AG04449 (cell line): ENCODE measurements at regions not wholly inside any gene's neighbourhood (a gene's known extent, or its start where the extent isn't known, plus 50 kb on each side); places are given as distances from the start of the nearest gene placed in this dataset.
A peak's percentile ranks its signal among the peaks of the same experiment; 100 is the strongest.
"Not testable (repeated sequence)": the region's sequence is repeated elsewhere in the genome, so short reads cannot be mapped to it uniquely, and the experiment has no call there.

Experiments
- CTCF ChIA-PET: fragments of 350-600 bp; formaldehyde crosslinking; extraction: SDS; loops from one replicate; lab custom pipeline; 2021; ENCODE audit warnings: antibody characterized with exemption; lab: Yijun Ruan, JAX
- POLR2A ChIA-PET: fragments of 400-600, 350-600 bp; formaldehyde crosslinking; extraction: SDS; loops from one replicate; lab custom pipeline; 2020; ENCODE audit warnings: antibody characterized with exemption, inconsistent platforms; lab: Yijun Ruan, JAX
- DNase-seq: peaks from one replicate; pipeline ENCODE4 v3.0.0-alpha.2; 2010; ENCODE audit warnings: low read depth, low spot score
- H3K4me3 ChIP-seq: 2 replicates; pipeline ENCODE4 v1.5.1; 2011; ENCODE audit warnings: low read depth, mild to moderate bottlenecking, control low read depth, low read length
- TF ChIP-seq, protein P1 (sequence below): IDR thresholded peaks from one replicate; pipeline ENCODE4 v1.5.1; 2011; ENCODE audit warnings: mild to moderate bottlenecking, moderate library complexity, low read length, control low read depth, inconsistent platforms; ENCODE audit not compliant: insufficient read depth; ENCODE audit errors: missing control alignments

DNA sequence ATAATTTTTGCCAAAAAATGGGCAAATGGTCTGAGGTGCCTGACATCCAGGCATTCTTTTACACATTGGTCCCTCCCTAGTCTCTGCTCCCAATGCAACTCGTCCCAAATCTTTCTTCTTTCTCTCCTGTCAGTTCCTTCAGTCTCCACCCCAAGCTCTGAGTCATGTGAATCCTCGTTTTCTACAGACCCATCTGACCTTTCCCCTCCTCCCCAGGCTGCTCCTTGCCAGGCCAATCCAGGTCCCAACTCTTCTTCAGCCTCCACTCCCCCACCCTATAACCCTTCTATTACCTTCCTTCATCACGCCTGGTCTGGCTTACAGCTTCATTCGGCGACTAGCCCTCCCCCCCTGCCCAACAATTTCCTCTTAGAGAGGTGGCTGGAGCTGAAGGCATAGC, 55.3 kb downstream of the BBS10 start:
- CTCF ChIA-PET, DNase-seq, POLR2A ChIA-PET, H3K4me3 ChIP-seq: not testable (repeated sequence)

DNA sequence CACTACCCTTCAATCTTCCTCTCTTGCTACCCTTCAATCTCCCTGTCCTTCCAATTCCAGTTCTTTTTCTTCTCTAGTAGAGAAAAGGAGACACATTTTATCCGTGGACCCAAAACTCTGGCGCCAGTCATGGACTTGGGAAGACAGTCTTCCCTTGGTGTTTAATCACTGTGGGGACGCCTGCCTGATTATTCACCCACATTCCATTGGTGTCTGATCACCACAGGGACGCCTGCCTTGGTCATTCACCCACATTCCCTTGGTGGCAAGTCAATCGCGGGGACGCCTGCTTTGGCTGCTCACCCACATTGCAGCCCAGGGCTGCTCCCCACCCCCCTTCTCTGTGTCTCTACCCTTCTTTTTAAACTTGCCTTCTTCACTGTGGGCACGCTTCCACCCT, 55.9 kb downstream of the BBS10 start:
- CTCF ChIA-PET = interaction anchor here (0.8 kb wide), 1 partner anchor 21 kb away, joined by 3 read pairs; no protein-coding TSS in a partner anchor
- DNase-seq, H3K4me3 ChIP-seq, POLR2A ChIA-PET: not testable (repeated sequence)

DNA sequence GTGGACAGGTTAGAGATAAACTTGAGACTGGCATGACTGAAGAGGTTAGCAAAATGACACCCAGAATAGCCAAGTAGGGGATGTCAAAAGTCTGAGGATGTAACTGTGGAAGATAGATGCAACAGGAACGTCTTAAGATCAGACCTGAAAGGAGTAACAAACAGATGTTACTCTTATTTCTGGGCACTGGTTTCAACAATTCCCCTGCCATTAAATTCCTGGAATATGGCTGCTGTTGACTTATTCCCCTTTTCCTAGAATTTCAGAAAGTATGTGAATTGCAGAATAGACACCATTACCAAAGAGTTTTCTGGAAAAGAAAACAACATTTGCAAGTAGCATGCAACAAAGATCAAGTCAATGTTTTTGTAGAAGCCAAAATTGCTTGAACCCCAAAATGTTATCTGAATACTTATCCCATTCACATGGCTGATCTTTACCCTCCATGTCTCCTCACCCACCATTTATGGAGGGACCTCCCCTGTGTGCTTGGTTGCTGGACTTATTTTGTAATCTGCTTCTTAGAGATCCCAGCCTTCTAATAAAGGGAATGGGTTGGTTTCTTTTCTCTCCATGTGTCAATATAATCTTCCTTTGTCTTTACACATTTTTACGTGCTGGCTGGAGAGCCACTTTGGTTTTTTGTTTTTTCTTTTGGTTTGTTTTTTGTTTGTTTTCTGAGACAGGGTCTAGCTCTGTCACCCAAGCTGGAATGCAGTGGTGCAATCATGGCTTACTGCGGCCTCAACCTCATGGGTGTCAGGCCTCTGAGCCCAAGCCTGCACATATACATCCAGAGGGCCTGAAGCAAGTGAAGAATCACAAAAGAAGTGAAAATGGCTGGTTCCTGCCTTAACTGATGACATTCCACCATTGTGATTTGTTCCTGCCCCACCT, 57.0 kb downstream of the BBS10 start:
- ChIA-PET CTCF (interaction anchor here (0.8 kb wide), 1 partner anchor 20 kb away, joined by 3 read pairs; no protein-coding TSS in a partner anchor), POLR2A (no interaction called here)
- no peak overlapping the region for H3K4me3 ChIP-seq
- TF ChIP-seq, protein P1, sequence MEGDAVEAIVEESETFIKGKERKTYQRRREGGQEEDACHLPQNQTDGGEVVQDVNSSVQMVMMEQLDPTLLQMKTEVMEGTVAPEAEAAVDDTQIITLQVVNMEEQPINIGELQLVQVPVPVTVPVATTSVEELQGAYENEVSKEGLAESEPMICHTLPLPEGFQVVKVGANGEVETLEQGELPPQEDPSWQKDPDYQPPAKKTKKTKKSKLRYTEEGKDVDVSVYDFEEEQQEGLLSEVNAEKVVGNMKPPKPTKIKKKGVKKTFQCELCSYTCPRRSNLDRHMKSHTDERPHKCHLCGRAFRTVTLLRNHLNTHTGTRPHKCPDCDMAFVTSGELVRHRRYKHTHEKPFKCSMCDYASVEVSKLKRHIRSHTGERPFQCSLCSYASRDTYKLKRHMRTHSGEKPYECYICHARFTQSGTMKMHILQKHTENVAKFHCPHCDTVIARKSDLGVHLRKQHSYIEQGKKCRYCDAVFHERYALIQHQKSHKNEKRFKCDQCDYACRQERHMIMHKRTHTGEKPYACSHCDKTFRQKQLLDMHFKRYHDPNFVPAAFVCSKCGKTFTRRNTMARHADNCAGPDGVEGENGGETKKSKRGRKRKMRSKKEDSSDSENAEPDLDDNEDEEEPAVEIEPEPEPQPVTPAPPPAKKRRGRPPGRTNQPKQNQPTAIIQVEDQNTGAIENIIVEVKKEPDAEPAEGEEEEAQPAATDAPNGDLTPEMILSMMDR = no peak
- DNase-seq = no peak

DNA sequence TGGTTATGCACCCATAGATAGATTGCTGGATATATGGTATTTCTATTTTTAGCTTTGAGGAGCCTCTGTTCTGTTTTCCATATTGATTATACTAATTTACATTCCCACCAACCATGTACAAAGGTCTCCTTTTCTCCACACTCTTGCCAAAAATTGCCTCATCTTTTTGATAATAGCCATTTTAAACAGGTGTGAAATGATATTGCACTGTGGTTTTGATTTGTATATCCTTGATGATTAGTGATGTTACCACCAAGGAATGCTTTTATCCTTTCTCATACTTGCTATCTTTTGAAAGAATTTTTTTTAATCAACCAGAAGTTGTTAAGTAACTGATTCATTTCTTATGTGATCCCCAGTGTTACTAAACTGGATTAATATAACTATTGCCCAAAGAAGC, 60.0 kb downstream of the BBS10 start:
- POLR2A ChIA-PET = no interaction called here

DNA sequence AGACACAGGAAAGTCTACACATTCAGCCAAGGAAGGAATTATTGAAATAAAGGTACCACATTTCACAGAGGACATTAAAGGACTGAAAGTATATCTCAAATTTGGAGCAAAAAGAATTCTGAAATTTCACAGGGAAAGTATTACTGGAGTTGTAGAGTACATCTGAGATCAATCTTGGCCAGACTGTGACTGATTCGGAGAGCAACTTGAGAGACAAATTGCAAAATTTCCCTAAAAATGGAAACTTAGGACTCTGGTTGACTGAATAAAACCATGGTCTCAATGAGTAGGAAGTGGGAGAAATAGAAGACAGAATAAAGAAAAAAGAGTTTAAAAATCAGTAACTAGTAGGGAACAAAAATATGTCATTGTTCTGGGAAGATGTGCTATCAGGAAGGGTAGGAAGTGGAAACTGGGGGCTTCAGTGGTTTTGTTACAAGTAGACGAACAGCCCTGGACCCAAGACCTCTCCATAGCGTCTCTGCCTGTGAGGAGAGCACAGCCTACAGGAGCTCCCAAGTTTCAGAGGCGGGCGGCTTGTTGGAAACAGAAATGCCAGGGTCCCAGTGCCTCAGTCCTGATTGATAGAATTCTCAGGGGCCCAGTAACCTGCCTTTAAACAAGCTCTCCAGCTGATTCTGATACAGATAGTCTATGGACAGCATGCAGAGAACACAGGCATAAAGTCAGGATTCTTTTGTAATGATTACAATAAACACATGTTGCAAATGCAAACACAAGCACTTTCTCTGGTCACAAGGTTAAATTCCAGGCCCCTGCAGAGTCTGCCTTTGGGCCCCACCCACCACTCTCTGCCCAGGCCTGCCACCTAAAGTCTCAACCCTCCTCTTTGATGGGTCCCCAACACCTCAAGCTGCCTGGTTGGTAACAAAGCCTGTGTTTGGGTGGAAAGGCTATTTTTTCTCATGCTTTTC, 63.1 kb downstream of the BBS10 start:
- ChIA-PET POLR2A (no interaction called here), CTCF (no interaction called here)
- DNase-seq = no peak
- TF ChIP-seq, protein P1 = no peak
- no peak overlapping the region for H3K4me3 ChIP-seq

More for the DNA sequence above, 60.0 kb downstream of the BBS10 start:
- CTCF ChIA-PET = no interaction called here
- no peak for DNase-seq
- no peak overlapping the region for H3K4me3 ChIP-seq
- TF ChIP-seq, protein P1 = no peak

DNA sequence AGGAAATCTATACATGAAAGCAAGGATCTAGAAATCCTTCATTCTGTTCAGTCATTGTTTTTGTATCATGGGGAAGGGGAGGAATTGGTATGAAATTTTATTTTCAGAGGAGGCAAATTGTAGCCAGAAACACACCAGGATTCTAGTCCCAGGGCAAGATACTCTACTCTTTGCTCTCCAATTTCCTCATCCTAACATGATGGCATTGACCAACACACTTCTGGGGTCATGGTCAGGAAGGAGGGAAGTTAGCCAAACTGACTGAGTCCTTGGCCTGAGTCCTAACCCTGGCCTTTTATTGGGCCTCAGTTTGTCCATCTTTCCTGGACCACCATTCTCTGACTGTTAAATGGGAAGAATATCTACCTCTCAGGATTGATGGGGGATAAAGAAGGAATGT, 65.5 kb downstream of the BBS10 start:
- TF ChIP-seq, protein P1 = no peak
- ChIA-PET CTCF (no interaction called here), POLR2A (no interaction called here)
- H3K4me3 ChIP-seq = no peak overlapping the region
- no peak for DNase-seq

DNA sequence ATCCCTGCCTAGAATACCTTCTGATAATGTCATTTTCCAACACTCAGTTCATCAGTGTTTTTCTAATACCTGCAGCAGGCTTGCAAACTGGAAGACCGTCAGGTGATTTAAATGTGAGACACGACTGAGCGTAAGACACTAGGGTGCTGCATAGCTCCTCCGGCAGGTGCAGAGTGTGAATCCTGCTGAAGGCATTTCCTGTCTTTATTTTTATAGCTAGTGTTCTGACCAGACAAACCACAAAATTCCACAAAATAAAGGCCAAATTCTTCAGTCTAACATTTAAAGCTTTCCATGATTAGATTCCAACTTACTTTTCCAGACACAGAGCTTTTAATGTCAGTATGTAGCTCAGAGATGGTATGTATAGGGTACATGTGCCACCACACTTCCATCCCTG, 70.7 kb downstream of the BBS10 start:
- H3K4me3 ChIP-seq = no peak overlapping the region
- TF ChIP-seq, protein P1 = no peak
- DNase-seq = peak; percentile 50
- CTCF ChIA-PET = interaction anchor here (1.0 to 1.5 kb wide), 3 partner anchors 11 to 751 kb away, joined by 4 to 8 read pairs (median 4); no protein-coding TSS in a partner anchor
- POLR2A ChIA-PET = interaction anchor here (0.6 to 1.5 kb wide), 8 partner anchors 9 to 244 kb away, joined by 3 to 8 read pairs (median 3); partner anchors contain the start of gene NAP1L1
